ENCODE measurements at regions not wholly inside any gene's neighbourhood (a gene's known extent, or its start where the extent isn't known, plus 50 kb on each side); places are given as distances from the start of the nearest gene placed in this dataset.

DNA sequence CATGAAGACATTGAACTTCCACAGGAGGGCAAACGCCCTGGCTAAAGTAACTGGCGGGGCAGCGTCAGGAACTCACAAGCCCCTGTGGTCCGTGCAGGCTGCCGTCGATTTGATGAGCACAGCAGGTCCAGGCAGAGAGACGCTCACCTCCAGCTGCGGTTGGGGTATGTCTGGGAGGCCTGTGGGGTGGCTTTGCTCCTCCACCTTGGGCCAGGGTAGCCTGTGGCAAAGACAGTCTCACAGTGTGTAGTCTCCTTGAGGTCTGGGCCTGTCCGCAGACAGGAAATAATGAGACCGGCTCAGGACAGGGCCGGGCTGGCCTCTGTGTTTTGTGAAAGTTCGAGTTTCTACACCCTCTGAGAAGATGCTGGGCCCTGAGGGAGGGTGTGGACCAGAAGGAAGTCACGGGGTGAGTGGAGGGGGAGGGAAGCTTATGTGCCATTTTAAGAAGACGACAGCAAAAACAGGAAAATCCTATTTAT lies 103.3 kb downstream of the METRNL start:
- Histone ChIP-seq H3K4me3 (no peak overlapping the region), H3K36me3 (ENCODE audit: insufficient read depth in 1 of 2, low read depth in 1 of 2) (no peaks in the 10 kb centered on the region), H3K4me1 (no peaks in the 10 kb centered on the region), H3K27ac (no peak overlapping the region), H3K27me3 (ENCODE audit: insufficient read depth in 3 of 3, low read length in 2 of 3) (peaks cover 0 to 5% (median 0%) of the 10 kb centered on the region in 3 donors), H3K9me3 (no peaks in the 10 kb centered on the region)
- WGBS, 3 donors = 81 to 82% (median 81%) methylated on average over 14 of the region's 14 CpGs
- DNase-seq = peak; percentile 41 to 62
- ATAC-seq = peak in 1 of 4 donors; percentile 44
- TF ChIP-seq, protein P1, sequence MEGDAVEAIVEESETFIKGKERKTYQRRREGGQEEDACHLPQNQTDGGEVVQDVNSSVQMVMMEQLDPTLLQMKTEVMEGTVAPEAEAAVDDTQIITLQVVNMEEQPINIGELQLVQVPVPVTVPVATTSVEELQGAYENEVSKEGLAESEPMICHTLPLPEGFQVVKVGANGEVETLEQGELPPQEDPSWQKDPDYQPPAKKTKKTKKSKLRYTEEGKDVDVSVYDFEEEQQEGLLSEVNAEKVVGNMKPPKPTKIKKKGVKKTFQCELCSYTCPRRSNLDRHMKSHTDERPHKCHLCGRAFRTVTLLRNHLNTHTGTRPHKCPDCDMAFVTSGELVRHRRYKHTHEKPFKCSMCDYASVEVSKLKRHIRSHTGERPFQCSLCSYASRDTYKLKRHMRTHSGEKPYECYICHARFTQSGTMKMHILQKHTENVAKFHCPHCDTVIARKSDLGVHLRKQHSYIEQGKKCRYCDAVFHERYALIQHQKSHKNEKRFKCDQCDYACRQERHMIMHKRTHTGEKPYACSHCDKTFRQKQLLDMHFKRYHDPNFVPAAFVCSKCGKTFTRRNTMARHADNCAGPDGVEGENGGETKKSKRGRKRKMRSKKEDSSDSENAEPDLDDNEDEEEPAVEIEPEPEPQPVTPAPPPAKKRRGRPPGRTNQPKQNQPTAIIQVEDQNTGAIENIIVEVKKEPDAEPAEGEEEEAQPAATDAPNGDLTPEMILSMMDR (IDR thresholded peaks at IDR 0.05) = no peak
- intact Hi-C loops (cut with DNase I) = no loop called here

DNA sequence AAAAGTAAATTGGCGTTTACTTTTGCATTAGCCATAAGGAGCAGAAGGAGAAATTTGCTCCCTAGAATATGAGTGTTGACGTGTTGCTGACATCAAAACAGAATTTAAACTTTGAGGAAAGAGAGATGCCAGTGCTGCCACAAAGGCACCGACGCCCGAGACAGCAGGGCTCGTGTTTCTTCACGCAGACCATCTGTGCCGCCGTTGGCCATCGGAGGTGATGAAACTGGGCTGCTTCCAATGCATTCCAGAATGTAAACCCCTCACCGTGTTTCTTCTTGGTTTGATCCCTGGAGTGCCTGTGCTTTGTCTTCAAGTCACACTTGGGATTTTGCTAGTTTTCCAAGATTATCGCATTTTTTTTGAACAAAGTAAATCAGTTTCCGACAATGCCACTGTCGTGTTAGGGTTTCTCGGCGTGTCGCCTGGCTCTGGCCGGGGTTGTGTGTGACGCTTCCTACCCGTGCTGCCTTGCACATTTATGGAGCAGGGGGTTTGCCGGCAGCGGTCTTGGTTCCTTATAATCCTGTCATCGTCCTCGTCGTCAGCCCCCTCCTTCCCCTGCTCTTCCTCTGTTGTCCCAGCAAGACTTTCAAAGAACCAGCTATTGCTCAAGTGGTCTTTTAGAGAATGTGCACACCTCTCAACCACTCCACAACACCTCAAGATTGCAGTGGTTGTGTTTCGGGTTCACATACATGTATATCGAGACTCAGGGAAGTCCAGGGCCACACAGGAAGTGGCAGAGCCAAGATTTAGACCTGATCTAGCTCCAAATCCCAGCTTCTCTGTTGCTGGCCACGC lies 103.9 kb downstream of the METRNL start:
- Histone ChIP-seq H3K4me3 (no peak overlapping the region), H3K27ac (no peak overlapping the region), H3K36me3 (ENCODE audit: insufficient read depth in 1 of 2, low read depth in 1 of 2) (no peaks in the 10 kb centered on the region), H3K4me1 (no peaks in the 10 kb centered on the region), H3K9me3 (no peaks in the 10 kb centered on the region), H3K27me3 (ENCODE audit: insufficient read depth in 3 of 3, low read length in 2 of 3) (peaks cover 0 to 5% (median 0%) of the 10 kb centered on the region in 3 donors)
- 61 to 77% (median 73%) methylated on average over 28 of the region's 28 CpGs for WGBS, 3 donors
- DNase-seq = peak in 1 of 2 donors; percentile 39
- TF ChIP-seq, protein P1 (IDR thresholded peaks at IDR 0.05) = no peak
- intact Hi-C loops (cut with DNase I) = no loop called here
- ATAC-seq = no peak

DNA sequence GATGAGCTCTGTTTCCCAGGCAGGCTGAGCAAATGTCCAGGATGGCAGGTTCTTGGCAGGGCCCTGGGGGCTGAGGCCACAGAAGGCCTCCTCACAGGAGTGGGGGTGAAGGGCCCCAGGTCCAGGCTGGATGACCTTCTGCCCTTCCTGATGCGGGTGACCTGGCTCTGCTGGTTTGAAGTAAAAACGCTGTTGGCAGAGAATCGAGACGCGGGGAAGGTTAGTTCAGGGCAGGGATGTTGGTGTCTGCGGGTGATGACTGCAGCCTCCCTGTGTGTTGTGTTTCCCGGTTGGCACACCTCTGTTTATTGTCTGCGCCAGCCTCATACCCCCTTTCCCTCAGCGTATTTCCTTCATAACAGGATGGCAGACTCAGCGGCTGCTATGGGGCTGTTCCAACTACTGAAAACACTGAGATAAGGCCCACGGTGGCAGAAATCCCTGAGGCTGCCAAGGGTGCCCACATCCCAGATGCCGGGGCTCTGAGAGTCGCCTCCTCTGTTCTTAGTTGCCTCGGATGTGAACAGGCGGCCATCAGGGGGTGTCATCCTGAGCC lies 104.6 kb downstream of the METRNL start:
- Histone ChIP-seq H3K4me3 (no peak overlapping the region), H3K27ac (no peak overlapping the region), H3K36me3 (ENCODE audit: insufficient read depth in 1 of 2, low read depth in 1 of 2) (no peaks in the 10 kb centered on the region), H3K9me3 (no peaks in the 10 kb centered on the region), H3K27me3 (ENCODE audit: insufficient read depth in 3 of 3, low read length in 2 of 3) (peaks cover 0 to 12% (median 0%) of the 10 kb centered on the region in 3 donors), H3K4me1 (no peaks in the 10 kb centered on the region)
- DNase-seq = peak in 1 of 2 donors; percentile 50
- WGBS, 3 donors = 40 to 49% (median 46%) methylated on average over 15 of the region's 15 CpGs
- TF ChIP-seq, protein P1 (IDR thresholded peaks at IDR 0.05) = no peak
- intact Hi-C loops (cut with DNase I) = no loop called here
- no peak for ATAC-seq

DNA sequence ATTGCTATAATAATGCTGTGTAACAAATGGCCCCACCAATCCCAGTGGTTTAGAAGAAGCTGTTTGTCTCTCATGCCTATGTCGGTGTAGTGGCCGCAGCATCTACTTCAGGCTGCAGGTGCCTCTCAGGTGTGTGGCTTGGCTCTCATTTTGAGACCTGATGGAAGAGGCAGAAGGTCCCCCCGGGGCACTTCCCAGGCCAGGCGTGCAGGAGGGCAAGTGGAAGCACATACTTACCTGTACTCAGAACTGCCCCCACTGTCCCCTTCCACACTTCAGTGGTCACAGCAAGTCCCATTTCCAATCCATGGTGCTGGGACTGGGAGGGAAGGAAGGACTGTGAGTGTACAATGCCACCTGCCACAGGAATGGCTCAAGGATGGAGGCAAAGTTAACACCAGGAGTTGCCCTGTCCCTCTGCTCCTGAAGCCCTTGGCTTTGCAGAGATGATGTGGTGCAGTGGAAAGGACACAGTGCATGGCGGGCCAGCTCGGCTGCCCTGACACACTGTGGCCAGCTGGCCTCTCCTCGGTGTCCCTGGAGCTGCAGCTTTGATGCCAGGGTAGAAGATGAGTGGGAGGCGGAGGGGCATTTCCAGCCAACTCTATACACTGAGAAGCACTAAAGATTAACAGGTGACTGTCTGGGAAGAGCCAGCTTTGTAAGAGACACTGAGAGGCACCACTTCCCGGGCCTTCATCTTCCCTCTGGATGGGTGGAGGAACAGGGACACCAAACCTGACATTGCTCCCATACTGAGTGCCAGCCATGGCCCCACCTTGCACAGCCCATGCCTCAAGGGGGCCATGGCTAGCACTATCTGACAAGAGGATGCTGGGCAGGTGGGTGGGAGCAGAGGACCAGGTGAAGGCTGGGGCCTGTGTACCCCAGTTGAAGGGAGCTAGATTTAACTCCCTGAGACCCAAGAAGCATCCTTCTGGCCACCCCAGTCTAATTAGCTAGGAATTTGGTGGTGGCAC lies 105.9 kb downstream of the METRNL start:
- intact Hi-C loops (cut with DNase I) = no loop called here
- WGBS, 3 donors = 75 to 85% (median 83%) methylated on average over 9 of the region's 9 CpGs
- Histone ChIP-seq H3K4me3 (no peak overlapping the region), H3K36me3 (ENCODE audit: insufficient read depth in 1 of 2, low read depth in 1 of 2) (no peaks in the 10 kb centered on the region), H3K4me1 (no peaks in the 10 kb centered on the region), H3K9me3 (no peaks in the 10 kb centered on the region), H3K27ac (no peak overlapping the region), H3K27me3 (ENCODE audit: insufficient read depth in 3 of 3, low read length in 2 of 3) (peaks cover 0 to 19% (median 0%) of the 10 kb centered on the region in 3 donors)
- ATAC-seq (no peak), DNase-seq (peak in 1 of 2 donors; percentile 38)
- TF ChIP-seq, protein P1 (IDR thresholded peaks at IDR 0.05) = no peak

Measured in psoas muscle (tissue), 7 donors.